ENCODE measurements at regions not wholly inside any gene's neighbourhood (a gene's known extent, or its start where the extent isn't known, plus 50 kb on each side); places are given as distances from the start of the nearest gene placed in this dataset.

DNA sequence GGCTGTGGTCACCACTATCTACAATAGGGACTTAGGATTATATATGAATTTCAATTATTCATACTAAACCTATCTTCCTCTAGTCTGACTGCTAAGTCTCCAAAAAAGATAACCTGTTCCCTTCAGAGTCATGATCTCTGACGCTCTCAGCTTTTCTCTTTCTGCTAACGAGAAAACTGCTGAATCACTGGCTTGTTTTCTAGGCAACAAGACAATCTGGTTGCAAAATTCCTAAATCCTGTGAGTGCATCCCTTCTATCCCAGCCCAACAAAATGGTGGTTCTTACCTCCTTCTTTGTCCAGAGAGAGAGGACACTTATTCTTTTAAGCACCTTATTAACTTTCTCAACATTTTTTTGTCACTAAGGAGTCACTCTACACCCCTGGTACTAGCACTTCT lies 312.3 kb upstream of the PKDCC start:
- H3K27ac ChIP-seq (ENCODE audit: insufficient read depth, low read length, poor library complexity, severe bottlenecking): no peak overlapping the region
- H3K27me3 ChIP-seq (replicated peaks; ENCODE audit: control insufficient read depth, insufficient read depth, low read length, poor library complexity, severe bottlenecking): peaks cover 2% of the 10 kb centered on the region
- no peak for DNase-seq
- H3K36me3 ChIP-seq (ENCODE audit: control insufficient read depth, insufficient read depth, low read length): no peaks in the 10 kb centered on the region
- no peaks in the 10 kb centered on the region for H3K4me1 ChIP-seq (ENCODE audit: control insufficient read depth, insufficient read depth, low read length, poor library complexity, severe bottlenecking)
- H3K4me3 ChIP-seq (ENCODE audit: insufficient read depth, low read depth, low read length, poor library complexity, severe bottlenecking): no peak overlapping the region
- H3K9me3 ChIP-seq (ENCODE audit: control insufficient read depth, low read length): no peaks in the 10 kb centered on the region

DNA sequence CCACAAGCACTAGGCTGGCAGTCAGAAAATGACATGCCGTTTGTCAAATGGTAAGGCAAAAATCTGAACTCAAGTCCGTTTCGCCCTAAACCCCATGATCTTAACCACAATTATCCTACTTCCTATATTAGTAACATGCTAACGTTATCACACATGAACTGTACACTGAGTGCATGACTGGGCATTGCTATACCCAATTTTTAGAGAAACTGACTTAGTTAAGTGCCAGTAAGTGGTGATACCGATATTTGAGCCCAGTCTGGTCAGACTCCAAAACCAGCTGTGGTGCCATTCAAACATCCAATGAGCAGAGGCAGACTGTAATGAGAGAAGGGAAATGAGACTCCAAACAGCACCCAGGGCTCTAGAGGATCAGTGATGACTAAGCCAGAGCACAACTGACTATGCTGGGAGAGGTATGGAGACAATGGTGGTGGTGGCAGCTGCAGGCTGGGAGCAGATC lies 311.7 kb upstream of the PKDCC start:
- DNase-seq: no peak
- no peak overlapping the region for H3K27ac ChIP-seq (ENCODE audit: insufficient read depth, low read length, poor library complexity, severe bottlenecking)
- H3K4me3 ChIP-seq (ENCODE audit: insufficient read depth, low read depth, low read length, poor library complexity, severe bottlenecking): no peak overlapping the region
- no peaks in the 10 kb centered on the region for H3K4me1 ChIP-seq (ENCODE audit: control insufficient read depth, insufficient read depth, low read length, poor library complexity, severe bottlenecking)
- H3K36me3 ChIP-seq (ENCODE audit: control insufficient read depth, insufficient read depth, low read length): no peaks in the 10 kb centered on the region
- H3K27me3 ChIP-seq (replicated peaks; ENCODE audit: control insufficient read depth, insufficient read depth, low read length, poor library complexity, severe bottlenecking): peaks cover 2% of the 10 kb centered on the region
- no peaks in the 10 kb centered on the region for H3K9me3 ChIP-seq (ENCODE audit: control insufficient read depth, low read length)

- no peaks in the 10 kb centered on the region for H3K9me3 ChIP-seq (ENCODE audit: control insufficient read depth, low read length)
- no peak for DNase-seq
- no peak overlapping the region for H3K4me3 ChIP-seq (ENCODE audit: insufficient read depth, low read depth, low read length, poor library complexity, severe bottlenecking)
- H3K4me1 ChIP-seq (ENCODE audit: control insufficient read depth, insufficient read depth, low read length, poor library complexity, severe bottlenecking): no peaks in the 10 kb centered on the region
- no peaks in the 10 kb centered on the region for H3K36me3 ChIP-seq (ENCODE audit: control insufficient read depth, insufficient read depth, low read length)
- peaks cover 2% of the 10 kb centered on the region for H3K27me3 ChIP-seq (replicated peaks; ENCODE audit: control insufficient read depth, insufficient read depth, low read length, poor library complexity, severe bottlenecking)
- H3K27ac ChIP-seq (ENCODE audit: insufficient read depth, low read length, poor library complexity, severe bottlenecking): no peak overlapping the region
These were observed 311.2 kb upstream of the PKDCC start for GRCh38 chr2:41736586-41736985.

- no peak for DNase-seq
- Histone ChIP-seq H3K9me3 (ENCODE audit: control insufficient read depth, low read length) (no peaks in the 10 kb centered on the region), H3K36me3 (ENCODE audit: control insufficient read depth, insufficient read depth, low read length) (no peaks in the 10 kb centered on the region), H3K27me3 (replicated peaks; ENCODE audit: control insufficient read depth, insufficient read depth, low read length, poor library complexity, severe bottlenecking) (peaks cover 2% of the 10 kb centered on the region), H3K4me3 (ENCODE audit: insufficient read depth, low read depth, low read length, poor library complexity, severe bottlenecking) (no peak overlapping the region), H3K4me1 (ENCODE audit: control insufficient read depth, insufficient read depth, low read length, poor library complexity, severe bottlenecking) (no peaks in the 10 kb centered on the region), H3K27ac (ENCODE audit: insufficient read depth, low read length, poor library complexity, severe bottlenecking) (no peak overlapping the region)
These were observed 309.9 kb upstream of the PKDCC start for GRCh38 chr2:41737888-41738287.

DNA sequence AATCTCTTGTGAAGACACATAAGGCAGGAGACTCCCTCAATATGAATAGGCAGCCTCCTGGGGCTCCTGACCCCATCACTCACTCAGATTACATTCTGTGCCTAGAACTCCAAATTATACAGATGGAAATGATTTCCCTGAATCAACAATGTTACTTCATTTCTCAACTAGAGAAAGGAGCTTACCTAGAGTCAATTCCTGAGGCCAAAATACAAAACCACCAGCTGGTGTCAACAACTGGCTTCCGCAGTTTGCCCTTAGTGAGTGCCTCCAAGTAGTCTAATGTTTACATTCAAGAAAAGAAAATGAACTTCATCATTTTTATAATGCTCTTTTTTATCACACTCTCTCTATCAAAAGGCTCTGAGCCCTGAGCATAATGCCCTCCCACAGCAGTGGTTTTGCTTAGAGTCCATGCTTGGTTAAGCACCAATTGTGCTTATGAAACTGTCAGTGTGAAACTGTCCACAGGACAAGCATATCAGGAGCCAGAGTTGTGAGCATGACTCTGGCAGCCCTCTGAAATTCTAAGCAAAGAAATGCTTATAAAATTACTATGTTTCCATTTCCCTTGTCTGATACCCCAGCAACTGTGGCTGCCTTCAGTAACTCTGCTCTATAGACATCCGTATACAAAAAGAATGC lies 305.7 kb upstream of the PKDCC start:
- no peaks in the 10 kb centered on the region for H3K36me3 ChIP-seq (ENCODE audit: control insufficient read depth, insufficient read depth, low read length)
- no peak overlapping the region for H3K27ac ChIP-seq (ENCODE audit: insufficient read depth, low read length, poor library complexity, severe bottlenecking)
- no peaks in the 10 kb centered on the region for H3K4me1 ChIP-seq (ENCODE audit: control insufficient read depth, insufficient read depth, low read length, poor library complexity, severe bottlenecking)
- no peak overlapping the region for H3K4me3 ChIP-seq (ENCODE audit: insufficient read depth, low read depth, low read length, poor library complexity, severe bottlenecking)
- DNase-seq: no peak
- H3K9me3 ChIP-seq (ENCODE audit: control insufficient read depth, low read length): no peaks in the 10 kb centered on the region
- H3K27me3 ChIP-seq (replicated peaks; ENCODE audit: control insufficient read depth, insufficient read depth, low read length, poor library complexity, severe bottlenecking): no peaks in the 10 kb centered on the region

GRCh38 chr2:41743324-41743723 lies 304.5 kb upstream of the PKDCC start:
- no peak for DNase-seq
- Histone ChIP-seq H3K4me3 (ENCODE audit: insufficient read depth, low read depth, low read length, poor library complexity, severe bottlenecking) (no peak overlapping the region), H3K4me1 (ENCODE audit: control insufficient read depth, insufficient read depth, low read length, poor library complexity, severe bottlenecking) (no peaks in the 10 kb centered on the region), H3K9me3 (ENCODE audit: control insufficient read depth, low read length) (no peaks in the 10 kb centered on the region), H3K27ac (ENCODE audit: insufficient read depth, low read length, poor library complexity, severe bottlenecking) (no peak overlapping the region), H3K36me3 (ENCODE audit: control insufficient read depth, insufficient read depth, low read length) (no peaks in the 10 kb centered on the region), H3K27me3 (replicated peaks; ENCODE audit: control insufficient read depth, insufficient read depth, low read length, poor library complexity, severe bottlenecking) (no peaks in the 10 kb centered on the region)

DNA sequence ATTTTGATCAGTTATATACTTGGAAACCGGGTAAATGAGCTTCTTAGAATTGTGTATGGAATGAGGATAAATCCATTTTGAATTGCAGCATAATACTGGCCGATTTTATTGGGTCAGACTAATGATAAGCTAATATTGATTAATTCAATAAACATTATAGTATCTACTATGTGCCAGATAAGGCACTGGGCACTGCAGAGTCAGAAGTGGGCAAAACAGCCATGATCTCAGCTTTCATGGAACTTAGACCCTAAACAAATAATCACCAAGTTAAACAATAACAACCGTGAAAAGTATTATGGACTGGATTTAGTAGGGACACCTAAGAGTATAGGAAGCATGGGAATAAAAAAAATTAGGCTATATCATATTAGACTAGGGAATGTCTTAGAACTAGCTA lies 297.0 kb upstream of the PKDCC start:
- H3K27me3 ChIP-seq (replicated peaks; ENCODE audit: control insufficient read depth, insufficient read depth, low read length, poor library complexity, severe bottlenecking): no peaks in the 10 kb centered on the region

DNA sequence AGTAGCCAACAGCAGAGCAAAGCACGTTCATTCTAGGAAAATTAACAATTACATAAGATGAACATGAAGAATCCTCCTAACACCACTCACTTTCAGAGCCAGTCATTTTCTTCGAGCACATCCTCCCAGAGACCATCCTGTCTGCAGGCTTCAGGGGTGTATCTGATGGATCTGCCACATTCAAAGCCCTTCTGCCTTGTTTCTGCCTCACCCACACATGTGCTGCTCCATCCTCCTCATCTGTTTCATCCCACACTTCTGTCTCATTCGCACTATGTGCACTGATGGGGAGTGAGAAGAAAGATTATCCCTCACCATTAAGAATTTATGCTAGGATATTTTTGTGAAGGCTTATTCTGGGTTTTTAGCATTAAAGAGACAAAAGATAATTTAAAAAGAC lies 287.9 kb upstream of the PKDCC start:
- no peak for DNase-seq
- Histone ChIP-seq H3K9me3 (ENCODE audit: control insufficient read depth, low read length) (no peaks in the 10 kb centered on the region), H3K4me1 (ENCODE audit: control insufficient read depth, insufficient read depth, low read length, poor library complexity, severe bottlenecking) (no peaks in the 10 kb centered on the region), H3K4me3 (ENCODE audit: insufficient read depth, low read depth, low read length, poor library complexity, severe bottlenecking) (no peak overlapping the region), H3K27ac (ENCODE audit: insufficient read depth, low read length, poor library complexity, severe bottlenecking) (no peak overlapping the region), H3K27me3 (replicated peaks; ENCODE audit: control insufficient read depth, insufficient read depth, low read length, poor library complexity, severe bottlenecking) (no peaks in the 10 kb centered on the region), H3K36me3 (ENCODE audit: control insufficient read depth, insufficient read depth, low read length) (no peaks in the 10 kb centered on the region)

More for the DNA sequence above, 297.0 kb upstream of the PKDCC start:
- Histone ChIP-seq H3K36me3 (ENCODE audit: control insufficient read depth, insufficient read depth, low read length) (no peaks in the 10 kb centered on the region), H3K27ac (ENCODE audit: insufficient read depth, low read length, poor library complexity, severe bottlenecking) (no peak overlapping the region), H3K4me3 (ENCODE audit: insufficient read depth, low read depth, low read length, poor library complexity, severe bottlenecking) (no peak overlapping the region), H3K4me1 (ENCODE audit: control insufficient read depth, insufficient read depth, low read length, poor library complexity, severe bottlenecking) (no peaks in the 10 kb centered on the region), H3K9me3 (ENCODE audit: control insufficient read depth, low read length) (no peaks in the 10 kb centered on the region)
- no peak for DNase-seq

GRCh38 chr2:41763141-41763540 lies 284.7 kb upstream of the PKDCC start:
- no peak for DNase-seq
- H3K27me3 ChIP-seq (replicated peaks; ENCODE audit: control insufficient read depth, insufficient read depth, low read length, poor library complexity, severe bottlenecking): no peaks in the 10 kb centered on the region
- no peaks in the 10 kb centered on the region for H3K9me3 ChIP-seq (ENCODE audit: control insufficient read depth, low read length)
- no peaks in the 10 kb centered on the region for H3K4me1 ChIP-seq (ENCODE audit: control insufficient read depth, insufficient read depth, low read length, poor library complexity, severe bottlenecking)
- H3K36me3 ChIP-seq (ENCODE audit: control insufficient read depth, insufficient read depth, low read length): no peaks in the 10 kb centered on the region
- no peak overlapping the region for H3K27ac ChIP-seq (ENCODE audit: insufficient read depth, low read length, poor library complexity, severe bottlenecking)
- H3K4me3 ChIP-seq (ENCODE audit: insufficient read depth, low read depth, low read length, poor library complexity, severe bottlenecking): no peak overlapping the region

GRCh38 chr2:41764131-41764530 lies 283.7 kb upstream of the PKDCC start:
- H3K36me3 ChIP-seq (ENCODE audit: control insufficient read depth, insufficient read depth, low read length): no peaks in the 10 kb centered on the region
- DNase-seq: no peak
- H3K4me3 ChIP-seq (ENCODE audit: insufficient read depth, low read depth, low read length, poor library complexity, severe bottlenecking): no peak overlapping the region
- H3K4me1 ChIP-seq (ENCODE audit: control insufficient read depth, insufficient read depth, low read length, poor library complexity, severe bottlenecking): no peaks in the 10 kb centered on the region
- H3K27ac ChIP-seq (ENCODE audit: insufficient read depth, low read length, poor library complexity, severe bottlenecking): no peak overlapping the region
- no peaks in the 10 kb centered on the region for H3K9me3 ChIP-seq (ENCODE audit: control insufficient read depth, low read length)
- H3K27me3 ChIP-seq (replicated peaks; ENCODE audit: control insufficient read depth, insufficient read depth, low read length, poor library complexity, severe bottlenecking): no peaks in the 10 kb centered on the region

Measured in effector memory CD4-positive, alpha-beta T cell (primary cell).